Common myeloid progenitor, CD34-positive (primary cell): ENCODE measurements at regions not wholly inside any gene's neighbourhood (a gene's known extent, or its start where the extent isn't known, plus 50 kb on each side); places are given as distances from the start of the nearest gene placed in this dataset.

ENCODE experiments used
- CTCF ChIA-PET: fragments of 350-600 bp; sonication (Branson Sonifier 250); formaldehyde crosslinking; loops from one replicate; lab custom pipeline; 2021; ENCODE audit warnings: antibody characterized with exemption; lab: Charles Lee
- POLR2A ChIA-PET: fragments of 350-600 bp; sonication (Branson Sonifier 250); formaldehyde crosslinking; loops from one replicate; lab custom pipeline; 2021; ENCODE audit warnings: antibody characterized with exemption; lab: Charles Lee
- DNase-seq, 3 donors: peaks; one replicate each; pipeline versions ENCODE4 v3.0.0 to v3.0.0-alpha.2; 2013
- H3K27ac ChIP-seq, 2 experiments: 1 replicate in 1 of 2; 2 replicates in 1 of 2; pipeline ENCODE4 v1.7.0; 2013; ENCODE audit warnings: inconsistent platforms in 2 of 2, low read length in 2 of 2, mild to moderate bottlenecking in 2 of 2, low read depth in 1 of 2, moderate library complexity in 1 of 2; ENCODE audit not compliant: severe bottlenecking in 2 of 2, insufficient read depth in 1 of 2, poor library complexity in 1 of 2
- H3K27me3 ChIP-seq, 5 experiments: replicated peaks in 2 of 5; 1 replicate in 3 of 5; 2 replicates in 2 of 5; pipeline versions ENCODE4 v1.6.1 to v1.7.0; 2013; ENCODE audit warnings: low read length in 4 of 5, mild to moderate bottlenecking in 2 of 5, moderate library complexity in 2 of 5, inconsistent platforms in 1 of 5; ENCODE audit not compliant: insufficient read depth in 5 of 5, control insufficient read depth in 4 of 5
- H3K36me3 ChIP-seq, 4 experiments: 1 replicate in 2 of 4; 2 replicates in 2 of 4; pipeline versions ENCODE4 v1.6.1 to v1.7.0; 2013; ENCODE audit warnings: low read length in 3 of 4, control low read depth in 1 of 4, mild to moderate bottlenecking in 1 of 4; ENCODE audit not compliant: control insufficient read depth in 4 of 4, insufficient read depth in 4 of 4
- H3K4me1 ChIP-seq, 4 experiments: 1 replicate in 3 of 4; 2 replicates in 1 of 4; pipeline versions ENCODE4 v1.6.1 to v1.7.1; 2013; ENCODE audit warnings: low read length in 3 of 4, mild to moderate bottlenecking in 3 of 4, control low read depth in 1 of 4, inconsistent platforms in 1 of 4, moderate library complexity in 1 of 4; ENCODE audit not compliant: control insufficient read depth in 4 of 4, insufficient read depth in 4 of 4; ENCODE audit errors: control extremely low read depth in 1 of 4
- H3K4me3 ChIP-seq, 7 experiments: 1 replicate in 4 of 7; 2 replicates in 3 of 7; pipeline versions ENCODE4 v1.5.1 to v1.7.0; 2013; ENCODE audit warnings: mild to moderate bottlenecking in 7 of 7, low read length in 6 of 7, moderate library complexity in 6 of 7, inconsistent platforms in 2 of 7, low read depth in 2 of 7, control low read depth in 1 of 7; ENCODE audit not compliant: insufficient read depth in 4 of 7, control insufficient read depth in 1 of 7; ENCODE audit errors: extremely low read depth in 1 of 7
- H3K9me3 ChIP-seq, 5 experiments: 1 replicate in 4 of 5; 2 replicates in 1 of 5; pipeline versions ENCODE4 v1.6.1 to v1.7.1; 2013; ENCODE audit warnings: low read length in 4 of 5, mild to moderate bottlenecking in 2 of 5, inconsistent platforms in 1 of 5, low read depth in 1 of 5, moderate library complexity in 1 of 5; ENCODE audit not compliant: control insufficient read depth in 4 of 5, insufficient read depth in 2 of 5; ENCODE audit errors: control extremely low read depth in 1 of 5
- WGBS: methylation state at CpG from one replicate; pipeline ENCODE4 v1.1.5; 2013; ENCODE audit not compliant: insufficient coverage; 5-methylcytosine and 5-hydroxymethylcytosine counted together

DNA sequence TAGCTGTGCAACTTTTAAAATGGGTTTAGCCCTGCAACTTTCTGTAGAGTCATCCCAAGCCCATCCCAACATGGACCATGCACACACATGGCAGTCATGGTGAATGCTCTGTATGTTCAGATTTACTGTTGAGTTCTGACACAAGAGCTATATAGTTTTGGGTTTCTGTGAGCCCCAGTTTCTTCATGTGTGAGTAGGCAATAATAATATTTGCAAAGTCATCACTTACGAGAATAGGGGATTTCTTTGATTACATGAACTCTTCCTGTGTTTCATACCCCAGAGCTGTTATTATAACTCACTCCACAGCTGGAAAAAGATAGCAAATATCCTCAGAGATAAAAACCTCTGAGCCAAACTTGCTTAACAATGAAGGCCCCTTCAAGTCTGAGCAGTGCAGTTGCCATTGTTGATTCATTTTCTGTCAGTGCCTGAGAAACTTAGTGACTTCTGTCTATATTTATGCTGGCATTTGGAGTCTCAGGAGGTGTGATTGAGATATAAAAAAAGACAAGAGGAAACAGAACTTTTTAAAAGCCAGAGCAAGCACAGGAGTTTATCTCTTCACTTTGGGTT is 767.9 kb upstream of the API5 start:
- CTCF ChIA-PET, result no interaction called here
- Histone ChIP-seq H3K4me1 (peaks cover 0 to 18% (median 5%) of the 10 kb centered on the region in 4 experiments), H3K9me3 (peaks cover 0 to 2% (median 0%) of the 10 kb centered on the region in 5 experiments), H3K36me3 (no peaks in the 10 kb centered on the region), H3K27ac (peak overlapping the region in 1 of 2 experiments; percentile 67), H3K4me3 (no peak overlapping the region), H3K27me3 (no peaks in the 10 kb centered on the region)
- POLR2A ChIA-PET, result no interaction called here
- peak; percentile 40 to 87 (median 83) for DNase-seq
- WGBS, result no CpG with 5 or more reads among the region's 1 CpG

DNA sequence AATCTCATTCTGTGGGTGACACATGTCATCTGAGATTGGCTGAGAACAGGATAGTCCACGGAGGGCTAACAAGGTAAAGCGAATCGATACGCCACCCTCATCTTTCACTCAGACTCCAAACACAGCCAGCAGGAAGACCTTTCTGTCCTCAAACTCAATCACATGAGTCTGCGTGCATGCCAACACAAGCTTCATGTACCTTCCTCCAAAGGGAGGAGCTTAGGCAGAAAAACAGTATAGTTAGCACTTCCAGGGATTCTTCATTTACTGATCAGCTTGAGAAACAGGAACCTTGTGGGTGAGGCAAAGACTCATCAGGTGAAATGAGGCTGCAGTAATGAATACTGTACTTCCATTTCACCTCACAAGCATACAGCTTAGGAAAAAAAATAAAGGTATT is 767.1 kb upstream of the API5 start:
- H3K4me1 ChIP-seq, result peaks cover 0 to 18% (median 5%) of the 10 kb centered on the region in 4 experiments
- WGBS, result 83% methylated on average over 2 of the region's 5 CpGs
- H3K9me3 ChIP-seq, result peaks cover 0 to 2% (median 0%) of the 10 kb centered on the region in 5 experiments
- no peaks in the 10 kb centered on the region for H3K36me3 ChIP-seq
- ChIA-PET CTCF (no interaction called here), POLR2A (no interaction called here)
- peak in 2 of 3 donors; percentile 12 to 30 for DNase-seq
- H3K27me3 ChIP-seq, result no peaks in the 10 kb centered on the region
- H3K4me3 ChIP-seq, result no peak overlapping the region
- no peak overlapping the region for H3K27ac ChIP-seq

DNA sequence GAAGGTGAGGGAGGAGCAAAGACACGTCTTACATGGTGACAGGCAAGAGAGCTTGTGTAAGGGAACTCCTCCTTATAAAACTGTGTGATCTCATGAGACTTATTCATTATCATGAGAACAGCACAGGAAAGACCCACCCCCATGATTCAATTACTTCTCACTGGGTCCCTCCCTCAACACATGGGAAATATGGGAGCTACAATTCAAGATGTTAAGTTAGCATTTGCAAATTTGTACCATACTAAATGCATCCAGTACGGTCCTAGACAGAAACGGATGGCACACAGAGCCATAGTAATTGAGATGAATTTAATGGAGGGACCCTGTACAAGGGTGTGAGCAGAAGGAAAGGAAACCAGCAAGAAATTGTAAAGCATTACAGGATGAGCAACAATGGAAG is 765.8 kb upstream of the API5 start:
- POLR2A ChIA-PET, result no interaction called here
- no peak overlapping the region for H3K27ac ChIP-seq
- 100% methylated on average over 2 of the region's 3 CpGs for WGBS

DNA sequence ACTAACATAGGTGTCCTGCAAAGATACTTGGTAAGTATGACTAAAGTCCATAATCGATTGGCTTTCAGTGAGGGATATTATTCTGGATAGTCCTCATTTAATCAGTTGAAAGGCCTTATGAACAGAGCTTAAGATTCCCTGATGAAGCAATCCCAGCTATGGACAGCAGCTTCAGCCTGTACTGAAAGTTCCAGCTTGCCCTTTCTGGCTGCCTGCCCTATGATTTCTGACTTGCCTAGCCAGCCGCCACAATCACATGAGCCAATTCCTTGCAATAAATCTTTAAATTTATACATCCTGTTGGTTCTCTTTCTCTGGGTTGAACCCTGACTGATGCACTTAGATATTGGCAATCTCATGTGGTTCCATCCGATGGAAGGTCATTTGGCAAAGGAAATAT is 759.0 kb upstream of the API5 start:
- H3K27me3 ChIP-seq, result no peaks in the 10 kb centered on the region
- H3K9me3 ChIP-seq, result no peaks in the 10 kb centered on the region
- 53% methylated on average over 2 of the region's 3 CpGs for WGBS
- POLR2A ChIA-PET, result no interaction called here
- CTCF ChIA-PET, result no interaction called here
- H3K27ac ChIP-seq, result no peak overlapping the region
- H3K4me1 ChIP-seq, result no peaks in the 10 kb centered on the region
- no peak overlapping the region for H3K4me3 ChIP-seq
- no peaks in the 10 kb centered on the region for H3K36me3 ChIP-seq
- DNase-seq, result peak in 1 of 3 donors; percentile 6

More for the DNA sequence above, 765.8 kb upstream of the API5 start:
- H3K9me3 ChIP-seq, result peaks cover 0 to 2% (median 0%) of the 10 kb centered on the region in 5 experiments
- no peaks in the 10 kb centered on the region for H3K27me3 ChIP-seq
- CTCF ChIA-PET, result interaction anchor here (1.2 to 1.3 kb wide), 2 partner anchors 10 to 21 kb away, joined by 3 read pairs; no protein-coding TSS in a partner anchor
- DNase-seq, result no peak
- peaks cover 0 to 18% (median 5%) of the 10 kb centered on the region in 4 experiments for H3K4me1 ChIP-seq
- no peaks in the 10 kb centered on the region for H3K36me3 ChIP-seq
- H3K4me3 ChIP-seq, result no peak overlapping the region

DNA sequence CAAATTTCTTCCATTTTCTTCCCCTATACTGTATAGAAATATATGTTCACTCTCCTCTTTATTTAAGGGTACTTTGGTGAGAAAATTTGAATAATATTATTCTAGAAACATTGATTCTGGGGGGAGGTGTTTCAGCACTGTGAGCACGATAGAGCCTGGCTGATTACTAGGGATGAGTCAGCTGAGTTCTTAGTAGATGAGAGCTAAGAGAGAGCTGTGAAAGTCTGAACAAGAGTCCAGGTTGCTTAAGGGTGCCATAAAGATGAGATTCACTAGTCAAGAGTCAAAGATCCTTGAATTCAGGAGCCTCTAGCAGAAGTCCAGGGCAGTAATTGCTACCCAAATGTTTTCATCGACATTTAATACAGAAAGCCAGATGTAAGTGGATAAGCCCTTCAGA is 756.6 kb upstream of the API5 start:
- no peaks in the 10 kb centered on the region for H3K4me1 ChIP-seq
- 96% methylated on average over 2 of the region's 2 CpGs for WGBS
- H3K27me3 ChIP-seq, result no peaks in the 10 kb centered on the region
- POLR2A ChIA-PET, result no interaction called here
- H3K27ac ChIP-seq, result no peak overlapping the region
- CTCF ChIA-PET, result interaction anchor here (1.0 kb wide), 1 partner anchor 12 kb away, joined by 3 read pairs; no protein-coding TSS in a partner anchor
- H3K9me3 ChIP-seq, result no peaks in the 10 kb centered on the region
- H3K4me3 ChIP-seq, result no peak overlapping the region
- H3K36me3 ChIP-seq, result no peaks in the 10 kb centered on the region
- no peak for DNase-seq

DNA sequence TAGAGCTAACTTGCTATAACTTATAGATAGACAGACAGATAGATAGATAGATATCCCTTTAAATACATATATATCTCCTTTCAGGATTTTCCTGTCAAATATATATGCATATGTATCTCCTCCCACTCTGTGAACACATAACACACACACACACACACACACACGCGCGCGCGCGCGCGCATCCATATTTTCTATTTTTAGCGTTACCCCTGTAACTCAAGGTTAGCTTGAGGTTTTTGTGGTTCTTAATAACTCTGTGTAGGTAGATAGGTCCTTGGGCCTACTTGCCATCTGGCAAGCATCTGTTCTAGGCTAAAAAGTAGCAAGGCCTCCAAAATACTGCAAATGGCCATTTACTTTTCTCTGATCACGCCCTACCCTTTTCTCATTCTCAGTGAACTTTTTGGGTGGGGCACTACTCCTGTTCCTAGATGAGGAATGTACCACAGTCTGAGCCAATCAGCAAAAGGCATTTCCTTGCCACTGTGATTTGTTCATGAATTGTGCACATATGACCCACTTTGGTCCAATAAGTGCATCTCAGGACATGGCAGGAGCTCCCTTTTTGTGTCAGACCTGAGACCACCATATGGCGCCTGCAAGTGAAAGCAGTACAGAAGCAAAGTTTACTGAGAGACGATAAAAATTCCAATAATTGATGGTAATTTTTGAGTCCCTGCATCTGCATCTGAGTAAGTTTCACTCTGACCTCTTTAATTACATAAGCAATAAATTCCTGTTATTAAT is 740.5 kb upstream of the API5 start:
- WGBS, result 100% methylated on average over 1 of the region's 12 CpGs
- peaks cover 0 to 9% (median 7%) of the 10 kb centered on the region in 4 experiments for H3K4me1 ChIP-seq

More for the DNA sequence above, 740.5 kb upstream of the API5 start:
- ChIA-PET CTCF (no interaction called here), POLR2A (no interaction called here)
- peak; percentile 4 to 66 (median 61) for DNase-seq
- Histone ChIP-seq H3K36me3 (no peaks in the 10 kb centered on the region), H3K4me3 (peak overlapping the region in 1 of 7 experiments; percentile 17), H3K27me3 (no peaks in the 10 kb centered on the region), H3K9me3 (no peaks in the 10 kb centered on the region), H3K27ac (no peak overlapping the region)
